Neutrophil (primary cell): ENCODE measurements at regions not wholly inside any gene's neighbourhood (a gene's known extent, or its start where the extent isn't known, plus 50 kb on each side); places are given as distances from the start of the nearest gene placed in this dataset.

Experiments used
- H3K27ac ChIP-seq: fragments of 200-600 bp; sonication (generic); 2 replicates; pipeline ENCODE4 v1.5.1; 2016; ENCODE audit warnings: mild to moderate bottlenecking, moderate library complexity
- H3K27me3 ChIP-seq: fragments of 200-600 bp; sonication (generic); 2 replicates; pipeline ENCODE4 v1.6.0; 2016; ENCODE audit warnings: mild to moderate bottlenecking
- H3K36me3 ChIP-seq: fragments of 200-600 bp; sonication (generic); 2 replicates; pipeline ENCODE4 v1.5.1; 2017
- H3K4me1 ChIP-seq, 2 experiments: fragments of 200-600 bp in 1 of 2; sonication (generic) in 1 of 2; 1 replicate in 1 of 2; 2 replicates in 1 of 2; pipeline versions ENCODE4 v1.5.1 to v1.6.1; 2013 to 2016; ENCODE audit warnings: low read depth in 1 of 2, low read length in 1 of 2, mild to moderate bottlenecking in 1 of 2, moderate library complexity in 1 of 2; ENCODE audit not compliant: control insufficient read depth in 1 of 2, insufficient read depth in 1 of 2
- H3K4me3 ChIP-seq, 2 experiments: fragments of 200-600 bp in 1 of 2; sonication (generic) in 1 of 2; 1 replicate in 1 of 2; 2 replicates in 1 of 2; pipeline ENCODE4 v1.5.1; 2013 to 2016; ENCODE audit warnings: low read depth in 1 of 2, low read length in 1 of 2, mild to moderate bottlenecking in 1 of 2, moderate library complexity in 1 of 2
- H3K9me3 ChIP-seq: fragments of 200-600 bp; sonication (generic); 2 replicates; pipeline ENCODE4 v1.5.1; 2016
- TF ChIP-seq, protein P1 (sequence below): fragments of 200-600 bp; sonication (generic); IDR thresholded peaks from 2 replicates; pipeline ENCODE4 v1.5.1; 2016; ENCODE audit warnings: antibody characterized with exemption

DNA sequence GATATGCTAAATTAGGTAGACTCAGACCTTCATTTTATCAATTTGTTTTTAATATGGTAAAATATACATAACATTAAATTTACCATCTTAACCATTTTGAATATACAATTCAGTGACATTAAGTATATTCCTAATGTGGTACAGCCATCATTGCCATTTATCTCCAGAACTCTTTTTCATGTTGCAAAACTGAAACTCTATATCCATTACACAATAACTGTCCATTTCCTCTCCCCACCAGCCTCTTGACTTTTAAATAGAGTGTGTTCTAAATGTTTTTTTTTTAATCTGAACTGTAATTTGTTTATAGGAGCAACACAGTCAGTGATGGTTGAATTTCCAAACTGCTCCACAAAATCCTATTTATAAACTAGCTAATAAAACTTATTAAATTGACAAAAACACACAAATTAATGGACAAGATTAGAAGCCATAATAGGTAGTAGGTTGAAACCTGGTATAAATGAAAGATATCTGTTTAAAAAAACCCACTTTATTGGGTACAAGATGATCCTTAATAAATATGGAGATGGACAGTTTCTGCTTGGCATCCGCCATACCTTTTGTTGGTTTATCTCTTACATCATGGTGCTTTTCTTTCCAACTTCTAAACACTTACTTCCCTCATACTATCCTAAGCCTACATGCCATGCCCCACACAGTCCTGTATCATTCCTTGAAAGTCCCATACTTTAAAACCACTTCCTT is 142.4 kb downstream of the ZPLD1 start:
- TF ChIP-seq, protein P1, sequence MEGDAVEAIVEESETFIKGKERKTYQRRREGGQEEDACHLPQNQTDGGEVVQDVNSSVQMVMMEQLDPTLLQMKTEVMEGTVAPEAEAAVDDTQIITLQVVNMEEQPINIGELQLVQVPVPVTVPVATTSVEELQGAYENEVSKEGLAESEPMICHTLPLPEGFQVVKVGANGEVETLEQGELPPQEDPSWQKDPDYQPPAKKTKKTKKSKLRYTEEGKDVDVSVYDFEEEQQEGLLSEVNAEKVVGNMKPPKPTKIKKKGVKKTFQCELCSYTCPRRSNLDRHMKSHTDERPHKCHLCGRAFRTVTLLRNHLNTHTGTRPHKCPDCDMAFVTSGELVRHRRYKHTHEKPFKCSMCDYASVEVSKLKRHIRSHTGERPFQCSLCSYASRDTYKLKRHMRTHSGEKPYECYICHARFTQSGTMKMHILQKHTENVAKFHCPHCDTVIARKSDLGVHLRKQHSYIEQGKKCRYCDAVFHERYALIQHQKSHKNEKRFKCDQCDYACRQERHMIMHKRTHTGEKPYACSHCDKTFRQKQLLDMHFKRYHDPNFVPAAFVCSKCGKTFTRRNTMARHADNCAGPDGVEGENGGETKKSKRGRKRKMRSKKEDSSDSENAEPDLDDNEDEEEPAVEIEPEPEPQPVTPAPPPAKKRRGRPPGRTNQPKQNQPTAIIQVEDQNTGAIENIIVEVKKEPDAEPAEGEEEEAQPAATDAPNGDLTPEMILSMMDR = no peak
- Histone ChIP-seq H3K4me3 (no peak overlapping the region), H3K36me3 (no peaks in the 10 kb centered on the region), H3K27ac (no peak overlapping the region), H3K9me3 (no peaks in the 10 kb centered on the region), H3K27me3 (no peaks in the 10 kb centered on the region), H3K4me1 (no peaks in the 10 kb centered on the region)

DNA sequence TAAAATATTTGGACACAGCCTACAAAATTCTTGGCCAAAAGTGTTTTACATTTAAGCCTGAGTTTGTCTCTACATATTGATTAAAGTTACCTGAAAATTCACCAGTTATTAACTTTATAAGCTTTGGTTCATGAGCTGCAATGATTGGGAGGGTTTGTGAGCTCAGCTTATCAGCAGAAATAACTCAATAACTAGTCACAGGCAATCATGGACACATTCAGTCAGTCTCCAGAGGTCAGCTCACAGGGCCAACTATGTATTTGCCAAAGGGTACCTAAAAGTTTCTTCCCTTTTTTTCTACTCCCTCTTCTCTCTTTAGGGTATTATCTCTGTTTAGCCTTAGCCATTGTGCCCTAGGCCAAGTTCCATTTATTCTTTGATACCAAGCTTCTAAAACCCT is 145.9 kb downstream of the ZPLD1 start:
- no peak overlapping the region for H3K4me3 ChIP-seq
- H3K4me1 ChIP-seq = no peaks in the 10 kb centered on the region
- H3K27me3 ChIP-seq = no peaks in the 10 kb centered on the region
- no peaks in the 10 kb centered on the region for H3K9me3 ChIP-seq
- no peaks in the 10 kb centered on the region for H3K36me3 ChIP-seq
- TF ChIP-seq, protein P1 = no peak
- H3K27ac ChIP-seq = no peak overlapping the region

GRCh38 chr3:102586485-102586884 is 151.7 kb downstream of the ZPLD1 start:
- no peak overlapping the region for H3K27ac ChIP-seq
- no peaks in the 10 kb centered on the region for H3K9me3 ChIP-seq
- TF ChIP-seq, protein P1 = no peak
- no peaks in the 10 kb centered on the region for H3K4me1 ChIP-seq
- H3K36me3 ChIP-seq = no peaks in the 10 kb centered on the region
- no peaks in the 10 kb centered on the region for H3K27me3 ChIP-seq
- no peak overlapping the region for H3K4me3 ChIP-seq

- Histone ChIP-seq H3K36me3 (no peaks in the 10 kb centered on the region), H3K4me3 (no peak overlapping the region), H3K27ac (no peak overlapping the region), H3K27me3 (no peaks in the 10 kb centered on the region), H3K4me1 (no peaks in the 10 kb centered on the region), H3K9me3 (no peaks in the 10 kb centered on the region)
- TF ChIP-seq, protein P1 = no peak
Measured at GRCh38 chr3:102593812-102594602, 159.2 kb downstream of the ZPLD1 start.

GRCh38 chr3:102595057-102595456 is 160.2 kb downstream of the ZPLD1 start:
- TF ChIP-seq, protein P1 = no peak
- Histone ChIP-seq H3K9me3 (no peaks in the 10 kb centered on the region), H3K4me3 (no peak overlapping the region), H3K36me3 (no peaks in the 10 kb centered on the region), H3K27me3 (no peaks in the 10 kb centered on the region), H3K4me1 (no peaks in the 10 kb centered on the region), H3K27ac (no peak overlapping the region)
